PFSK-1 (cell line): ENCODE measurements at regions not wholly inside any gene's neighbourhood (a gene's known extent, or its start where the extent isn't known, plus 50 kb on each side); places are given as distances from the start of the nearest gene placed in this dataset.

Source experiments
- FOXP2 ChIP-seq: optimal IDR thresholded peaks from 2 replicates; pipeline ENCODE3; 2011; ENCODE audit warnings: borderline replicate concordance, control low read depth, inconsistent platforms; ENCODE audit not compliant: insufficient read depth; ENCODE audit errors: extremely low read length, extremely low read depth
- POLR2AphosphoS5 ChIP-seq: IDR thresholded peaks from 2 replicates; pipeline ENCODE4 v1.6.1; 2012; ENCODE audit warnings: low read depth, mild to moderate bottlenecking, control low read depth, low read length, moderate library complexity
- SIN3A ChIP-seq: IDR thresholded peaks from 2 replicates; pipeline ENCODE4 v1.6.1; 2012; ENCODE audit warnings: mild to moderate bottlenecking, low read length, moderate library complexity, borderline replicate concordance; ENCODE audit not compliant: insufficient read depth
- TAF1 ChIP-seq: IDR thresholded peaks from 2 replicates; pipeline ENCODE4 v1.6.1; 2012; ENCODE audit warnings: low read length, control low read depth, borderline replicate concordance; ENCODE audit not compliant: insufficient read depth
- TF ChIP-seq, protein P1 (sequence below), 2 experiments: IDR thresholded peaks; 2 replicates each; pipeline versions ENCODE4 v1.6.1 to v1.8.0; 2011 to 2012; ENCODE audit warnings: low read depth in 2 of 2, low read length in 2 of 2, control low read depth in 1 of 2, inconsistent platforms in 1 of 2, mild to moderate bottlenecking in 1 of 2, moderate library complexity in 1 of 2; ENCODE audit not compliant: insufficient read depth in 1 of 2

DNA sequence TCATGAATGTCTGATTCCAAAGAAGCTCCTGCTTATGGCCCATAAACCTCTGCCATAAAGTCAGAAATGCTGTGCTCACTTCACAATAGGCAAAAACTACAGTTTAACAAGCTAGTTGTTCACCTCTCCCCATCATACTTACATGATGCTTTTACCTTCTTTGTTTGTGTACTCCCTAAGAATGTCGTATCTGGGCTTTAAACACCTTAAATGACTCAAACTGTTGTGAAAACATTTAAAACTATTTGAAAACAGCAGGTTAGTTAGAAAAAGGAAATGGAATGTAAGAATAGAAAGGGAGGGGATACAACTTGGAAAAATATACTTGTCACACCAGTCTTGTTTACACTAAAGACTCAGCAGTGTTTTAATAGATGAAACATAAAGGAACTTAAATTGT lies 128.2 kb upstream of the AGR3 start:
- TF ChIP-seq, protein P1, sequence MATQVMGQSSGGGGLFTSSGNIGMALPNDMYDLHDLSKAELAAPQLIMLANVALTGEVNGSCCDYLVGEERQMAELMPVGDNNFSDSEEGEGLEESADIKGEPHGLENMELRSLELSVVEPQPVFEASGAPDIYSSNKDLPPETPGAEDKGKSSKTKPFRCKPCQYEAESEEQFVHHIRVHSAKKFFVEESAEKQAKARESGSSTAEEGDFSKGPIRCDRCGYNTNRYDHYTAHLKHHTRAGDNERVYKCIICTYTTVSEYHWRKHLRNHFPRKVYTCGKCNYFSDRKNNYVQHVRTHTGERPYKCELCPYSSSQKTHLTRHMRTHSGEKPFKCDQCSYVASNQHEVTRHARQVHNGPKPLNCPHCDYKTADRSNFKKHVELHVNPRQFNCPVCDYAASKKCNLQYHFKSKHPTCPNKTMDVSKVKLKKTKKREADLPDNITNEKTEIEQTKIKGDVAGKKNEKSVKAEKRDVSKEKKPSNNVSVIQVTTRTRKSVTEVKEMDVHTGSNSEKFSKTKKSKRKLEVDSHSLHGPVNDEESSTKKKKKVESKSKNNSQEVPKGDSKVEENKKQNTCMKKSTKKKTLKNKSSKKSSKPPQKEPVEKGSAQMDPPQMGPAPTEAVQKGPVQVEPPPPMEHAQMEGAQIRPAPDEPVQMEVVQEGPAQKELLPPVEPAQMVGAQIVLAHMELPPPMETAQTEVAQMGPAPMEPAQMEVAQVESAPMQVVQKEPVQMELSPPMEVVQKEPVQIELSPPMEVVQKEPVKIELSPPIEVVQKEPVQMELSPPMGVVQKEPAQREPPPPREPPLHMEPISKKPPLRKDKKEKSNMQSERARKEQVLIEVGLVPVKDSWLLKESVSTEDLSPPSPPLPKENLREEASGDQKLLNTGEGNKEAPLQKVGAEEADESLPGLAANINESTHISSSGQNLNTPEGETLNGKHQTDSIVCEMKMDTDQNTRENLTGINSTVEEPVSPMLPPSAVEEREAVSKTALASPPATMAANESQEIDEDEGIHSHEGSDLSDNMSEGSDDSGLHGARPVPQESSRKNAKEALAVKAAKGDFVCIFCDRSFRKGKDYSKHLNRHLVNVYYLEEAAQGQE (IDR thresholded peaks at IDR 0.05; ENCODE audit: insufficient read depth in 1 of 2, low read depth in 2 of 2, low read length in 2 of 2), result no peak
- TF ChIP-seq POLR2AphosphoS5 (no peak), SIN3A (no peak), TAF1 (no peak), FOXP2 (no peak)

DNA sequence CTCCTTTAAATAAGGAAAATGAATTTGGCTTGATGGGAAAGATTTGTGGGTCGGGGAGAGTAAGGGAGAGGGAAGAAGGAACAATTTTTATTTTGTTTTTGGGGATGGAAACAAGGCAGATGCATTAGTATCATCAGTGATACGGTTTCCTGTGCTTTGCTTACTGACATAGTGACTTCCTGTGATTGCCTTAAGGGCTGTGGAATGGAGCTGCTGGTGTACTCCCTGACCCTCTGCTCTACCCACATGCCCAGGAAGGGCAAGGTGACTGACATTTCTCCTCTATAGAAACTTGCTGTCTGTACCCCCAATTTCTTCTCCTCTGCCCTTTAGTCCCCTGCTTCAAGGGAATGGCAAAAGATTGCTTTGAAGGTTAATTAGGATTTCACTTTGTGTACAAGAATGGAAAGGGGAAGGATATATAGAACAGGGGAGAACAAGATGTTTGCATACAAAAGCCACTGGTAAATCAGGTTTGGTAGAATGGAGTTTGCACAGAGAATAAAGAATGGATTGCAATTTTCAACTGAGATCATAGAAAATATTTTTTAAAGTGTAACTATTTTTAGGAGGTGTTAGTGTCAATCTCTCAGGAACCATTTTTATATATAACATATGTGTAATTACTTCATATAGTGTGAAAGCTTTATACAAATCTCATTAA lies 129.0 kb upstream of the AGR3 start:
- TF ChIP-seq POLR2AphosphoS5, result no peak
- TF ChIP-seq, protein P1 (IDR thresholded peaks at IDR 0.05; ENCODE audit: insufficient read depth in 1 of 2, low read depth in 2 of 2, low read length in 2 of 2), result no peak

DNA sequence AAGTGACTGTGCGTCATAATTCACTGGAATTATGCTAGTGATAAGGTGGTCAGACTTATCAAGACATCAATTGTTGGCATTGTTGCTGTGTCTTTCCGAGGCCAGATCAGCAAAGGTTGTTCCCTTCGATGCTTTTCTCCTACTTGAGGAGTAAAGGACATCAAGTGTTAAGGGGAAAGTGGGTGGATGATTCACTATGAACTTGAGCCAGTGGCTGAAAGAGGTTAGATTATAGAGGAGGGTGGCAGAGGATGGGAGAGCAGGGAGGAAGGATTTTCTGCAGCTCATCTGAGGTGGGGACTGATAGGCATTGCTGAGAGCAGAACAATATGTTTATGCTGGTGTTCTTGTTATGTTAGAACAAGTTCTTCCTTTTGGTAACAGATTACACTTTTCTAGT lies 131.4 kb upstream of the AGR3 start:
- TF ChIP-seq SIN3A, result no peak
- no peak for TF ChIP-seq POLR2AphosphoS5
- TF ChIP-seq, protein P1 (IDR thresholded peaks at IDR 0.05; ENCODE audit: insufficient read depth in 1 of 2, low read depth in 2 of 2, low read length in 2 of 2), result no peak
- TF ChIP-seq TAF1, result no peak
- TF ChIP-seq FOXP2, result no peak

DNA sequence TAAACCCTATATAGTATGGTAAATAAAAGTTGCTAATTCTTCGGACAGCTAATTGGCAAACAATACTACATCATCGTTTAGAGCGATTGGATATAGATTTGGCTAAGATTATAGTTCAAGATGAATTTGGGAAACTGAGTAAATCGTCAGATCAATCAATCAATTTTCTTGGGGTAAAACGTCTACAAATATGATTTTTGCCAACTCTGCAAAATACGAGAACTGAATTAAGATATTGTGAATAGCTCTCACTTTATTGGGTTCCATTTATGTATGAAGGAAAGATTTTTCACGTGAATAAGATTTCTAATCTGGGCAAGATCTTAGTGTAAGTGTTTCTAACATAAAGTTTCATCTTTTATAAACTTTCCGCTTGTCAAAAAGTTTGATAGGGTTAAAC lies 132.9 kb upstream of the AGR3 start:
- TF ChIP-seq SIN3A (no peak), FOXP2 (no peak), POLR2AphosphoS5 (no peak), TAF1 (no peak)
- TF ChIP-seq, protein P1 (IDR thresholded peaks at IDR 0.05; ENCODE audit: insufficient read depth in 1 of 2, low read depth in 2 of 2, low read length in 2 of 2), result no peak

DNA sequence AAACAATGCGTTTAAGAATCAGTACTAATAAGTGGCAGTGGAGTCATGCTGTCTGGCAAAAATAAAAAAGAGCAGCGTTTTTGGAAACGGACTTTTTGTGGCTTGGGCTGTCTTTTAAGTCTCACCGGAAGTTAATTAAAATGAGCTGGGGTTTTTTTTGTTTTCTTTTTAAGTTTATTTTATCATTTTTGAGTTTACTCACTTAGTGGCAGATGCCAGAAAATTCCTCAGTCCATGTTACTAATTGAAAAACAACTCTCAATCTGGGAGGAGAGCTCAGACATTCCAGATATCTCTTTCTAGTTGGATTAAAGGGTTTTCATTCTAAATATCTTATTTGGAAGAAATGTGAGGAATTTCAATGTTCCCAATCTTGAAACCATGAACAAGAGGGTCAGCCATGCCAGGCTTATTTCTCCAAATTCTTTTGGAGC lies 133.8 kb upstream of the AGR3 start:
- TF ChIP-seq SIN3A, result no peak
- no peak for TF ChIP-seq TAF1
- TF ChIP-seq POLR2AphosphoS5, result no peak
- TF ChIP-seq FOXP2, result no peak
- TF ChIP-seq, protein P1 (IDR thresholded peaks at IDR 0.05; ENCODE audit: insufficient read depth in 1 of 2, low read depth in 2 of 2, low read length in 2 of 2), result no peak
